IPS-15b (cell line): ENCODE measurements at regions not wholly inside any gene's neighbourhood (a gene's known extent, or its start where the extent isn't known, plus 50 kb on each side); places are given as distances from the start of the nearest gene placed in this dataset.

Source experiments
- H3K27me3 ChIP-seq: one replicate; pipeline ENCODE4 v1.6.1; 2013; ENCODE audit warnings: low read length; ENCODE audit not compliant: control insufficient read depth, insufficient read depth
- H3K36me3 ChIP-seq: one replicate; pipeline ENCODE4 v1.6.1; 2013; ENCODE audit warnings: low read length; ENCODE audit not compliant: control insufficient read depth, insufficient read depth
- H3K4me1 ChIP-seq: one replicate; pipeline ENCODE4 v1.6.1; 2013; ENCODE audit warnings: mild to moderate bottlenecking, low read length; ENCODE audit not compliant: control insufficient read depth, insufficient read depth
- H3K4me3 ChIP-seq: one replicate; pipeline ENCODE4 v1.5.1; 2013; ENCODE audit warnings: low read depth, low read length
- H3K9ac ChIP-seq: one replicate; pipeline ENCODE4 v1.6.1; 2013; ENCODE audit warnings: low read depth, mild to moderate bottlenecking, low read length
- H3K9me3 ChIP-seq: one replicate; pipeline ENCODE4 v1.6.1; 2013; ENCODE audit warnings: mild to moderate bottlenecking, low read length; ENCODE audit not compliant: control insufficient read depth, insufficient read depth

DNA sequence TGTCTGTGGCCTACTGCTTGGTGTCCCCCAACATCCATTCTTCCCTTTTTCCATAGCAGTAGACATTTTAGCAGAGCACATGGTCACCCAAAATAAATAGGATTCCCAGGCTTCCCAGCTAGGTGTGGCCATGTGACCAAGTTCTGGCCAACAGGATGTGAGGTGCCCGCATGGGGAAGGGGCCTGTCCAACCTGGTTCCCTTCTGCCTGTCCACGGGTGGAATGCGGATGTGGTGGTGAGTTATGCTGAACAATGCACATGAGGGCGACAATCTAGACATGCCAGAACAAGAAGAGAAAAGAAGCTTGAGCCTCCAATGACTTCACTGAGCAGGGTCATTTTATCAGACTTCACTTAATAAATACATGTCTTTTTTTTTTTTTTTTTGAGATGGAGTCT is 77.6 kb upstream of the DLG1 start:
- no peak overlapping the region for H3K4me3 ChIP-seq
- H3K4me1 ChIP-seq = no peaks in the 10 kb centered on the region
- H3K36me3 ChIP-seq = no peaks in the 10 kb centered on the region
- no peaks in the 10 kb centered on the region for H3K27me3 ChIP-seq
- H3K9me3 ChIP-seq = no peaks in the 10 kb centered on the region
- H3K9ac ChIP-seq = no peak overlapping the region

DNA sequence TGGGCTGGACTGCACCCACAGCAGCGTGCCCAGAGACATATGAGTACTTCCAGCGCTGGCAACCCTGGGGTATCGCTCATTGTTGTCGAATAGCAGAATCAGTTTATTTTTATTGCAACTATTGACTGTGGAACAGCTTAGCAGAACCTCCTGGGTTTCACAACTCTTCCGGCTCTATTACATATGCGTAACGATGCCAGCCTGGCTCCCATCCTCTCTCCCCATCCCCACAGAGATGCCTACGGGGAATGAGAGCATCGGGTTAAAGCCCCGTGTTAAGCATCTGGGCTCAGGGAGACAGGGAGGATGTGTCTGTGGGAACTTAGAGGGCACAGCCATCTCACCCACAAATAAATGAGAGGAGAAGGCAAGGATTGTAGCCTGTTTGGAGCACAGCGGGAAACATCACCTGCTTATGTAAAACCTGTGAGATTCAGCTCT is 76.6 kb upstream of the DLG1 start:
- Histone ChIP-seq H3K4me3 (no peak overlapping the region), H3K9ac (no peak overlapping the region), H3K36me3 (no peaks in the 10 kb centered on the region), H3K4me1 (no peaks in the 10 kb centered on the region), H3K9me3 (no peaks in the 10 kb centered on the region), H3K27me3 (no peaks in the 10 kb centered on the region)

DNA sequence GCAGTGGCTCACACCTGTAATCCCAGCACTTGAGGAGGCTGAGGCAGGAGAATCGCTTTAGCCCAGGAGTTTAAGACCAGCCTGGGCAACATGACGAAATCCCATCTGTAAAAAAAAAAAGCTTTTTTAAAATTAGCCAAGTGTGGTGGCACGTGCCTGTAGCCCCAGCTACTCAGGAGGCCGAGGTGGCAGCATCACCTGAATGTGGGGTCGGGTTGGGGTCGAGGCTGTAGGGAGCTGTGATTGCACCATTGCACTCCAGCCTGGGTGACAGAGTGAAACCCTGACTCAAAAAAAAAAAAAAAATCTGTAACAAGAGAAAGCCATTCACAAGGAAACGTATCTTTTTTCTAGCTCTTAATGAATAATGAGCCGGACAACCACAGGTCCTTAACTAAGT is 74.7 kb upstream of the DLG1 start:
- Histone ChIP-seq H3K4me3 (no peak overlapping the region), H3K9me3 (no peaks in the 10 kb centered on the region), H3K27me3 (no peaks in the 10 kb centered on the region), H3K4me1 (peaks cover 7% of the 10 kb centered on the region), H3K9ac (no peak overlapping the region), H3K36me3 (no peaks in the 10 kb centered on the region)

DNA sequence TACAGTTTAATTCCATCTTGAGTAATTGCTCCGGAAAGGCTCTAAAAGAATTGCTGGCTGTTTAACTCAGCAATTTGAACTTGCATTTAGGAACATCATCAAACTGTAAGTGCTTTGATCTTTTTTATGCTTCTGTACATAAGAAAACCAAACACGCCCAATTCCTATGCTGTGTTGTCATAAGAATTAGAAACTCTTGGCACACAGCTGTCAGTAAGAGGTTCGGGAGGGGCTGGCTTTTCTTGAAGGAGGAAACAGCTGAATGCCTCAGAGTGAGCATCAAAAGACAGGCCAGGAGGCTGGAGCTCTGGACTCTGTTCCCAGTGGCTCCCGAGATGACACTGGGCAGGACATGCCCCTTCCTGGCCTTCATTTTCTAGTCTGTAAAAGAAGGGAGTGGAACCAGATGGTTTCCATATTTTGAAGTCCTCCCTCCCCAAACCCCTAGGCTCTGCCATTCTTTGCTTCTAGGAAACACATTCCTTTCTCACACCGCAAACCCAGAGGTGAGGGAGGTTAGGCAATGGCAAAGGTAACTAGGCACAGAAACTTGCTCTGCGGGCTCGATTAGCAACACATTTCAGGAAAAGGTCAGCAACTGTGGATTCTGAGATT is 73.7 kb upstream of the DLG1 start:
- Histone ChIP-seq H3K9me3 (no peaks in the 10 kb centered on the region), H3K4me3 (no peak overlapping the region), H3K4me1 (peaks cover 7% of the 10 kb centered on the region), H3K27me3 (no peaks in the 10 kb centered on the region), H3K36me3 (no peaks in the 10 kb centered on the region), H3K9ac (no peak overlapping the region)

DNA sequence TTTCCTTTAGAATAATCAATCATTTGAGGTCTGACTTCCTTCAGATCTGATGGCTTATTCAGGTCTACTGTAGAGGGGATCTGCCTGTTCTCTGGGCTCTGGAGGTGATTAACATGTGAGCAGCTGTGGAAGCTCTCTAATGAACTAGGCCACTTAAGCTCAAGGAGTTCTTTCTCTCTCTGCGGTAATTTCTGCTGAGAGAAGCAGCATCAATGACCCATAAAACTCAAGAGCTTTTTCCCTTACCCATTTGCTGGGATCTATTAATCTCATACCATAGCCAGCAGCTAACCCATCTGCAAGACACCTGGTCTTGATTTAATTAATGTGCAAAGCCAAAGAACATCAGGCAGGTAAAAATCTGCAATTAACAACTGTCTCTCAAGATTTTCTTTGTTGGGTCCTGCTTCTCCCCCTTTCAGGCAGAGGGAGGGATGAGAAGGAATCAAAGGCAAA is 73.2 kb upstream of the DLG1 start:
- no peak overlapping the region for H3K4me3 ChIP-seq
- peaks cover 7% of the 10 kb centered on the region for H3K4me1 ChIP-seq
- H3K9ac ChIP-seq = no peak overlapping the region
- no peaks in the 10 kb centered on the region for H3K36me3 ChIP-seq
- no peaks in the 10 kb centered on the region for H3K27me3 ChIP-seq
- H3K9me3 ChIP-seq = no peaks in the 10 kb centered on the region

DNA sequence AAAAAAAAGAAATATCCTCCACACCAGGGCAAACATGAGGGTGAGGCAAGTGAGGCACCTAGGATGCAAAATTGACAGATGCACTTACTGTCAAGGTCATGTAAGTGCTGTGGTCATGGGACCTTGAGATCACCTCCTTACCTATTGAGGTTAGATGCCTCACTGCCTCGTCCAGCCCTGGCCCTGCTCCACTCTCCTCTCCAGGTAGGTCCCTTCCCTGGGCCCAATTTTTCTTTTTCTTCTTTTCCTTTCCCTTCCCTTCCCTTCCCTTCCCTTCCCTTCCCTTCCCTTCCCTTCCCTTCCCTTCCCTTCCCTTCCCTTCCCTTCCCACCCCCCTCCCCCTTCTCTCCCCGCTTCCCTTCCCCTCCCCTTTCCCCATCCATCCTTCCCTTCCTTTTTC is 71.1 kb upstream of the DLG1 start:
- Histone ChIP-seq H3K4me3 (no peak overlapping the region), H3K4me1 (peaks cover 7% of the 10 kb centered on the region)

DNA sequence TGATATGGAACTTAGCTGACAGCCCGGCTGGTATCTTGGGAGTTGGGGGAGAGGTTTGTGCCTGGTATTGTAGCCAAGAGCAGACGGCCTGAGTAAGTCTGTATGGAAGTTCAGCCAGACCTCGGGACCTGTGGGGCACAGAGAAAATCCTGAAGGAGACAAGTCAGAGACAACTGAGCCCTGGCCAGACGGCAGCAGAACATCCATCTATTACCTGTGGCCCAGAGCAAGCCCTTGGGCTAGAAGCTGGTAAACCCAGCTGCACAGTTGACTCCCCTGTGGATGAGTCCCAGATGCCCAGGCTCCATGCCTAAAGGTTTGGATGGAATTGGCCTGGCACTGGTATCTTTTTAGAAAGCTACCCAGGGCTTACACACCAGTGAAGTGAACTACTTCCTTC is 70.4 kb upstream of the DLG1 start:
- no peaks in the 10 kb centered on the region for H3K9me3 ChIP-seq
- H3K4me1 ChIP-seq = peaks cover 7% of the 10 kb centered on the region
- H3K36me3 ChIP-seq = no peaks in the 10 kb centered on the region
- H3K4me3 ChIP-seq = no peak overlapping the region
- no peak overlapping the region for H3K9ac ChIP-seq
- no peaks in the 10 kb centered on the region for H3K27me3 ChIP-seq

More for the DNA sequence above, 71.1 kb upstream of the DLG1 start:
- H3K9ac ChIP-seq = no peak overlapping the region
- no peaks in the 10 kb centered on the region for H3K36me3 ChIP-seq
- H3K9me3 ChIP-seq = no peaks in the 10 kb centered on the region
- H3K27me3 ChIP-seq = no peaks in the 10 kb centered on the region

DNA sequence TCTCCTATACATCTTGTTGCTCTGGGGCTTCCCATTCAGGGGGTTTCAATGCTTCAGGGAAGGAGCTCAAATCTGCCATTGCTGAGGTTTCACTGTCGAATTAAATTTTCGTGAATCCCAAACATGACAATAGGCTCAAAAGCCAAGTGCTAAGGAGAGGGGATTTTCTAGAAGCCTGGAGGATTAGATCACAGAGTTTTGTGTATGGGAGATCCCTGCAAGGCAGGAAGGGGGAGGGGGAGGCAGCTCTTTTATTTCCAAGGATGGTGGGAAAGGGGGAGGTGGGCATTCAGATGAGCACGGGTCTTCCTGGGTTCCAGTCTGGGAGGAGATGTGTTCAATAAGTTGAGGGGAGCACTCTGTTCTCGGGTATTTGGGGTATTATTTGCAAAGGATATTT is 69.9 kb upstream of the DLG1 start:
- H3K36me3 ChIP-seq = no peaks in the 10 kb centered on the region
- no peaks in the 10 kb centered on the region for H3K9me3 ChIP-seq
- H3K9ac ChIP-seq = no peak overlapping the region
- no peaks in the 10 kb centered on the region for H3K27me3 ChIP-seq
- H3K4me3 ChIP-seq = no peak overlapping the region
- H3K4me1 ChIP-seq = peaks cover 7% of the 10 kb centered on the region

DNA sequence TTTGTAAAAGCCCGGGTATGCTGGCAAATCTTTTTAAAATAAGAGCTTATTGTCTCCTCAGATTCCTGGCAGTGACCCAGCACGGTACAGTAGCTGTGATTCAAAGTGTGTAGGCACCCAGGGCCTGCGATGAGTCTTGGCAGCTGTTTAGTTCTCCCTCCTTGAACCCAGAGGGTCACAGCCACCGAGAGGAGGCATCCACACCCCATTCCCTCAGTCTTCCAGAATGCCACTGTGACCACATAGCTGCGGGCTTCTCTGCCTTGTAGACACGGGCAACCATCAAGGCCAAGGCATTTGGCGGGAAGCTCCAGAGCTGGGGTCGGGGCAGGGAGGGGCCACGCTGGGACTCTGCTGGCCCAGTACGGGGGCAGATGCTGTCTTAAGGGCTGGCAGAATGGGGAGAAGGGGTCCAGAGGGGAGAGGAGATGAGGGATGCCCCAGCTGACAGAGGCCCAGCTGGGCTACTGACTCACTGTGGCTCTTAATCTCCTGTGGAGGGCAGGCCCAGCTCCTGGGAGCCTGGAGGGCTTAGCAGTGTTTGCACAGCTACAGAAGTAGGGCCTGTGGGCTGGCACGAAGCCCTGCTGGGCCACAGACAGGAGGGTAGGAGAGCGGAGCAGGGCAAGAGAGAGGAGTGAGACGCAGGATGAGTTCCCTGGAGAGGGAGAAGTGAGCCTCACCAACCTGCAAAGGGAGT is 68.8 kb upstream of the DLG1 start:
- no peaks in the 10 kb centered on the region for H3K27me3 ChIP-seq
- H3K36me3 ChIP-seq = no peaks in the 10 kb centered on the region
- H3K9me3 ChIP-seq = no peaks in the 10 kb centered on the region
- H3K4me1 ChIP-seq = peaks cover 7% of the 10 kb centered on the region
- H3K4me3 ChIP-seq = no peak overlapping the region
- no peak overlapping the region for H3K9ac ChIP-seq

DNA sequence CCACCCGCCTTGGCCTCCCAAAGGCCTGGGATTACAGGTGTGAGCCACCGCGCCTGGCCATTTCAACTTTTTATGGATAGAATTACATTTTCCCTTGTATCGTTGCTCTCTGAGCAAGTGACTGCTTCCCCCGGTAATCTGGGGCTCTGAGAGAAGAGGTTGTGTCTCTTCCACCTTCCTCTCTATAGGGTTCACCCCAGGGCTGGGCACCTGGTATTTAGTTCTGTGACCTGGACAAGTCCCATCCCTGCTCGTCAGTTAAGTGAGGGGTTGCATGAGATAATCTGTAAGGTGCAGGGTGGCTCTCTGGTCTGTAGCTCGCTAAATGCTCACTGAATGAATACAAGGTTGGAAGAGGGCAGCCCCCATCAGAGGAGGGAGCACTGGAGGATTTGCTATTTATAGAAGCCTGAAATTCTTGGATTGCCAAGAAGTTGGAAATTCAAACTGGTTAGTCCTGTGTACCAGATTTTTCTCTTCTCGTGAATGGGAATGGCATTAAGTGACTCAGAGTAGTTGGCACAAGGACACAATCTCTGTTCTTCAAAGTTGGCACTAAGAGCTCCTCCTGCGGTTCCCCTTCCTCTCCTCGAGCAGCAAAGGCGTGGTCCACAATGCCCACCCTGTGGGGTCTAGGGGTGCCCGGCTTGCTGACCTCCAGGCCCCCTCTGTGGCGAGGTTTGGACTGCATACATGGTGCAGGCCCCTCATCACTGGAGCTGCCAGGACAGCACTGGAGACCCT is 68.1 kb upstream of the DLG1 start:
- no peaks in the 10 kb centered on the region for H3K27me3 ChIP-seq
- H3K9ac ChIP-seq = no peak overlapping the region
- no peaks in the 10 kb centered on the region for H3K9me3 ChIP-seq
- H3K4me1 ChIP-seq = peaks cover 7% of the 10 kb centered on the region
- no peaks in the 10 kb centered on the region for H3K36me3 ChIP-seq
- H3K4me3 ChIP-seq = no peak overlapping the region

DNA sequence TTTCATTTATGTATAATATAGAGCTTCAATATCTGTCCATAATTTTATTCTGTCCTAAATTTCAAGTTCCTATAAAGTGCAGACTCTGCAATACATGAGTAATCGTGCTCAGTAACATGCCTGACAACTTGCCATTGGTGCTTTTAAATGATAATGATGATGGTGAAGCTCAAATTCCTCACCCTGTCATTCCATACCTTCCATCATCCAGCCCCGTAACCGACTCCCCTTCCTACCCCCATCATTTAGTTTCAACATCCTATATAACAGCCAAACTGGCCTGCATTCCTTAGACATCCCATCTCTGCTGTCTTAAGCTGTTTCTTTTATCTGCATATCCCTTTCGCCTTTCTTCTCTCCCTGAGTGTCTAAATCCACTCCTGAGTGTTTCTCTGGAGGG is 67.2 kb upstream of the DLG1 start:
- no peaks in the 10 kb centered on the region for H3K27me3 ChIP-seq
- H3K4me3 ChIP-seq = no peak overlapping the region
- peaks cover 7% of the 10 kb centered on the region for H3K4me1 ChIP-seq
- no peaks in the 10 kb centered on the region for H3K36me3 ChIP-seq
- no peak overlapping the region for H3K9ac ChIP-seq
- peaks cover 2% of the 10 kb centered on the region for H3K9me3 ChIP-seq
